Breast epithelium (tissue), 3 donors: ENCODE measurements at regions not wholly inside any gene's neighbourhood (a gene's known extent, or its start where the extent isn't known, plus 50 kb on each side); places are given as distances from the start of the nearest gene placed in this dataset.
"Not testable (repeated sequence)": the region's sequence is repeated elsewhere in the genome, so short reads cannot be mapped to it uniquely, and the experiment has no call there.

Experiments
- POLR2AphosphoS5 ChIP-seq, 3 donors: sonication (generic); formaldehyde crosslinking; IDR thresholded peaks; one replicate each; pipeline ENCODE4 v1.6.1; 2017; ENCODE audit warnings: antibody characterized with exemption in 3 of 3
- TF ChIP-seq, protein P1 (sequence below), 3 donors: fragments of 450-650 bp; IDR thresholded peaks; one replicate each; pipeline ENCODE4 v1.5.1; 2016 to 2017; ENCODE audit warnings: antibody characterized with exemption in 3 of 3, mild to moderate bottlenecking in 3 of 3, moderate library complexity in 3 of 3

DNA sequence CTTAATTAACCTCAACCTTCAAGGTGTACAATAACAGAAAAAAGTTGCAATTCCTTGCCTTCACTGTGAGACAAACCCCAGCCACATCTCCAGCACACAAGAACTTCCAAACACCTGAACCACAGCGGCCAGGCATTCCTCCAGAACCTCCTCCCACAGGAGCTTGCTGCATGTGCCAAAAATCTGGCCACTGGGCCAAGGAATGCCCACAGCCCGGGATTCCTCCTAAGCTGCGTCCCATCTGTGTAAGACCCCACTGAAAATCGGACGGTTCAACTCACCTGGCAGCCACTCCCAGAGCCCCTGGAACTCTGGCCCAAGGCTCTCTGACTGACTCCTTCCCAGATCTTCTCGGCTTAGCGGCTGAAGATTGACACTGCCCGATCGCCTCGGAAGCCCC is 70.6 kb downstream of the MAD2L1 start:
- TF ChIP-seq, protein P1, sequence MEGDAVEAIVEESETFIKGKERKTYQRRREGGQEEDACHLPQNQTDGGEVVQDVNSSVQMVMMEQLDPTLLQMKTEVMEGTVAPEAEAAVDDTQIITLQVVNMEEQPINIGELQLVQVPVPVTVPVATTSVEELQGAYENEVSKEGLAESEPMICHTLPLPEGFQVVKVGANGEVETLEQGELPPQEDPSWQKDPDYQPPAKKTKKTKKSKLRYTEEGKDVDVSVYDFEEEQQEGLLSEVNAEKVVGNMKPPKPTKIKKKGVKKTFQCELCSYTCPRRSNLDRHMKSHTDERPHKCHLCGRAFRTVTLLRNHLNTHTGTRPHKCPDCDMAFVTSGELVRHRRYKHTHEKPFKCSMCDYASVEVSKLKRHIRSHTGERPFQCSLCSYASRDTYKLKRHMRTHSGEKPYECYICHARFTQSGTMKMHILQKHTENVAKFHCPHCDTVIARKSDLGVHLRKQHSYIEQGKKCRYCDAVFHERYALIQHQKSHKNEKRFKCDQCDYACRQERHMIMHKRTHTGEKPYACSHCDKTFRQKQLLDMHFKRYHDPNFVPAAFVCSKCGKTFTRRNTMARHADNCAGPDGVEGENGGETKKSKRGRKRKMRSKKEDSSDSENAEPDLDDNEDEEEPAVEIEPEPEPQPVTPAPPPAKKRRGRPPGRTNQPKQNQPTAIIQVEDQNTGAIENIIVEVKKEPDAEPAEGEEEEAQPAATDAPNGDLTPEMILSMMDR (IDR thresholded peaks at IDR 0.05) = not testable (repeated sequence)
- TF ChIP-seq POLR2AphosphoS5 (IDR thresholded peaks at IDR 0.05) = not testable (repeated sequence)
